Ishikawa (cell line): ENCODE measurements at regions not wholly inside any gene's neighbourhood (a gene's known extent, or its start where the extent isn't known, plus 50 kb on each side); places are given as distances from the start of the nearest gene placed in this dataset.

Source experiments
- CEBPB ChIP-seq: IDR thresholded peaks from 2 replicates; pipeline ENCODE4 v1.6.1; 2012
- CREB1 ChIP-seq: IDR thresholded peaks from 2 replicates; pipeline ENCODE4 v1.6.1; 2012; ENCODE audit warnings: low read depth
- EGR1 ChIP-seq: IDR thresholded peaks from 2 replicates; pipeline ENCODE4 v1.6.1; 2012
- EP300 ChIP-seq: IDR thresholded peaks from 2 replicates; pipeline ENCODE4 v1.6.1; 2012; ENCODE audit warnings: borderline replicate concordance
- FOXM1 ChIP-seq: IDR thresholded peaks from 2 replicates; pipeline ENCODE4 v1.6.1; 2012; ENCODE audit warnings: low read depth, borderline replicate concordance
- MAX ChIP-seq: IDR thresholded peaks from 2 replicates; pipeline ENCODE4 v1.6.1; 2012
- NFIC ChIP-seq: IDR thresholded peaks from 2 replicates; pipeline ENCODE4 v1.6.1; 2012
- RAD21 ChIP-seq: IDR thresholded peaks from 2 replicates; pipeline ENCODE4 v1.6.1; 2012; ENCODE audit warnings: low read depth
- REST ChIP-seq: IDR thresholded peaks from 2 replicates; pipeline ENCODE4 v1.6.1; 2012; ENCODE audit warnings: low read depth, mild to moderate bottlenecking
- TAF1 ChIP-seq: IDR thresholded peaks from 2 replicates; pipeline ENCODE4 v1.6.1; 2012; ENCODE audit warnings: low read depth, mild to moderate bottlenecking
- TCF12 ChIP-seq: IDR thresholded peaks from 2 replicates; pipeline ENCODE4 v1.6.1; 2012; ENCODE audit warnings: low read depth
- TEAD4 ChIP-seq: IDR thresholded peaks from 2 replicates; pipeline ENCODE4 v1.6.1; 2012
- USF1 ChIP-seq: IDR thresholded peaks from 2 replicates; pipeline ENCODE4 v1.6.1; 2012
- YY1 ChIP-seq: IDR thresholded peaks from 2 replicates; pipeline ENCODE4 v1.6.1; 2012; ENCODE audit warnings: low read depth
- ZBTB7A ChIP-seq: IDR thresholded peaks from 2 replicates; pipeline ENCODE4 v1.6.1; 2012; ENCODE audit warnings: low read depth

GRCh38 chr16:86766700-86767099 lies 188.4 kb downstream of the FOXL1 start:
- TF ChIP-seq ZBTB7A, result no peak
- TF ChIP-seq MAX, result no peak
- TF ChIP-seq RAD21, result no peak
- TF ChIP-seq EP300, result no peak
- TF ChIP-seq TAF1, result no peak
- no peak for TF ChIP-seq YY1
- TF ChIP-seq NFIC, result no peak
- no peak for TF ChIP-seq FOXM1
- TF ChIP-seq TEAD4, result no peak
- no peak for TF ChIP-seq CEBPB

GRCh38 chr16:86768228-86768791 lies 190.0 kb downstream of the FOXL1 start:
- no peak for TF ChIP-seq MAX
- TF ChIP-seq YY1, result no peak

GRCh38 chr16:86768999-86769398 lies 190.7 kb downstream of the FOXL1 start:
- no peak for TF ChIP-seq REST
- no peak for TF ChIP-seq EGR1
- no peak for TF ChIP-seq TCF12

GRCh38 chr16:86771506-86772460 lies 193.4 kb downstream of the FOXL1 start:
- TF ChIP-seq CREB1, result no peak
- TF ChIP-seq TAF1, result no peak
- TF ChIP-seq NFIC, result no peak

- TF ChIP-seq TEAD4, result no peak
- TF ChIP-seq ZBTB7A, result no peak
- no peak for TF ChIP-seq YY1
Measured at GRCh38 chr16:86772671-86773353, 194.5 kb downstream of the FOXL1 start.

- no peak for TF ChIP-seq TEAD4
- TF ChIP-seq EP300, result no peak
- no peak for TF ChIP-seq CEBPB
- TF ChIP-seq EGR1, result no peak
Measured at GRCh38 chr16:86773354-86773715, 195.0 kb downstream of the FOXL1 start.

GRCh38 chr16:86774931-86775330 lies 196.6 kb downstream of the FOXL1 start:
- TF ChIP-seq RAD21, result no peak
- no peak for TF ChIP-seq TAF1
- no peak for TF ChIP-seq CREB1
- no peak for TF ChIP-seq CEBPB
- no peak for TF ChIP-seq YY1
- TF ChIP-seq ZBTB7A, result no peak
- no peak for TF ChIP-seq EP300
- no peak for TF ChIP-seq EGR1
- TF ChIP-seq MAX, result no peak
- TF ChIP-seq TCF12, result no peak
- TF ChIP-seq NFIC, result no peak
- TF ChIP-seq REST, result no peak

- no peak for TF ChIP-seq EGR1
- TF ChIP-seq MAX, result no peak
- no peak for TF ChIP-seq RAD21
- no peak for TF ChIP-seq FOXM1
- TF ChIP-seq NFIC, result no peak
- no peak for TF ChIP-seq CREB1
- TF ChIP-seq TEAD4, result no peak
- no peak for TF ChIP-seq USF1
- TF ChIP-seq CEBPB, result no peak
- TF ChIP-seq ZBTB7A, result no peak
- no peak for TF ChIP-seq YY1
- no peak for TF ChIP-seq REST
- no peak for TF ChIP-seq TAF1
- no peak for TF ChIP-seq TCF12
- TF ChIP-seq EP300, result no peak
Measured at GRCh38 chr16:86775511-86775921, 197.2 kb downstream of the FOXL1 start.
